WTC11 (cell line): ENCODE measurements at regions not wholly inside any gene's neighbourhood (a gene's known extent, or its start where the extent isn't known, plus 50 kb on each side); places are given as distances from the start of the nearest gene placed in this dataset.

ENCODE experiments used
- ATAC-seq: fragments of 200-7000 bp; cut with Tn5 transposase; 2 replicates; pipeline ENCODE4 v1.10.0; 2021; ENCODE audit warnings: mild to moderate bottlenecking, moderate library complexity
- CTCF ChIA-PET: fragments of 300-600 bp; sonication (Branson Sonifier 250); formaldehyde crosslinking; loops from one replicate; lab custom pipeline; 2021; ENCODE audit warnings: antibody characterized with exemption; lab: Charles Lee
- POLR2A ChIA-PET: fragments of 350-600 bp; sonication (Branson Sonifier 250); formaldehyde crosslinking; loops from one replicate; lab custom pipeline; 2021; ENCODE audit warnings: antibody characterized with exemption; lab: Charles Lee
- DNase-seq: peaks from one replicate; pipeline ENCODE4 v3.0.0; 2021; ENCODE audit warnings: low spot score
- H3K27ac Mint-ChIP-seq: 2 replicates; pipeline ENCODE4 v1.8.0; 2021; ENCODE audit warnings: mixed read lengths
- H3K27me3 Mint-ChIP-seq: 2 replicates; pipeline ENCODE4 v1.8.0; 2021; ENCODE audit warnings: low read depth, mild to moderate bottlenecking, moderate library complexity, mixed read lengths
- H3K36me3 Mint-ChIP-seq: 2 replicates; pipeline ENCODE4 v1.8.0; 2021; ENCODE audit warnings: mixed read lengths
- H3K4me1 Mint-ChIP-seq: 2 replicates; pipeline ENCODE4 v1.8.0; 2022; ENCODE audit warnings: mixed read lengths
- H3K4me3 Mint-ChIP-seq: 2 replicates; pipeline ENCODE4 v1.8.0; 2021; ENCODE audit warnings: mild to moderate bottlenecking, moderate library complexity, mixed read lengths
- H3K9me3 Mint-ChIP-seq: 2 replicates; pipeline ENCODE4 v1.8.0; 2021; ENCODE audit warnings: mixed read lengths
- CREB1 ChIP-seq: sonication (generic); formaldehyde crosslinking; IDR thresholded peaks from 2 replicates; pipeline ENCODE4 v1.8.0; 2023; ENCODE audit warnings: mild to moderate bottlenecking, missing genetic modification reagents
- CREM ChIP-seq: sonication (generic); formaldehyde crosslinking; IDR thresholded peaks from 2 replicates; pipeline ENCODE4 v1.8.1; 2022; ENCODE audit warnings: mild to moderate bottlenecking, missing genetic modification reagents, moderate library complexity
- FOXK1 ChIP-seq: sonication (generic); formaldehyde crosslinking; IDR thresholded peaks from 2 replicates; pipeline ENCODE4 v1.8.0; 2022; ENCODE audit warnings: mild to moderate bottlenecking, moderate library complexity, missing genetic modification reagents
- JUN ChIP-seq: sonication (generic); formaldehyde crosslinking; IDR thresholded peaks from 2 replicates; pipeline ENCODE4 v1.8.0; 2023; ENCODE audit warnings: mild to moderate bottlenecking, missing genetic modification reagents
- MXD4 ChIP-seq: fragments of 250-450 bp; sonication (Bioruptor Pico); IDR thresholded peaks from 2 replicates; pipeline ENCODE4 v1.8.0; 2021; ENCODE audit warnings: mild to moderate bottlenecking, moderate library complexity, borderline replicate concordance
- MYBL2 ChIP-seq: sonication (generic); formaldehyde crosslinking; IDR thresholded peaks from 2 replicates; pipeline ENCODE4 v1.8.1; 2023; ENCODE audit warnings: mild to moderate bottlenecking, moderate library complexity, missing genetic modification reagents
- NFE2L1 ChIP-seq: sonication (generic); formaldehyde crosslinking; IDR thresholded peaks from 2 replicates; pipeline ENCODE4 v1.8.1; 2023; ENCODE audit warnings: missing genetic modification reagents
- NR2C2 ChIP-seq: sonication (generic); formaldehyde crosslinking; IDR thresholded peaks from 2 replicates; pipeline ENCODE4 v1.8.0; 2022; ENCODE audit warnings: mild to moderate bottlenecking, missing genetic modification reagents
- OVOL2 ChIP-seq: fragments of 250-450 bp; sonication (Bioruptor Pico); IDR thresholded peaks from 2 replicates; pipeline ENCODE4 v1.9.0; 2021; ENCODE audit warnings: mild to moderate bottlenecking, borderline replicate concordance
- SOX15 ChIP-seq: fragments of 250-450 bp; sonication (Bioruptor Pico); IDR thresholded peaks from 2 replicates; pipeline ENCODE4 v1.9.0; 2021; ENCODE audit warnings: mild to moderate bottlenecking
- ZNF416 ChIP-seq: fragments of 250-450 bp; sonication (Bioruptor Pico); IDR thresholded peaks from 2 replicates; pipeline ENCODE4 v1.9.0; 2021; ENCODE audit warnings: mild to moderate bottlenecking, inconsistent platforms
- ZNF423 ChIP-seq: fragments of 250-450 bp; sonication (Bioruptor Pico); IDR thresholded peaks from 2 replicates; pipeline ENCODE4 v2.1.2; 2022; ENCODE audit warnings: mild to moderate bottlenecking, moderate library complexity
- TF ChIP-seq, protein P1 (sequence below): fragments of 250-450 bp; sonication (Bioruptor Pico); IDR thresholded peaks from 2 replicates; pipeline ENCODE4 v1.8.0; 2021; ENCODE audit warnings: mild to moderate bottlenecking
- TF ChIP-seq, protein P2 (sequence below): sonication (generic); formaldehyde crosslinking; IDR thresholded peaks from 2 replicates; pipeline ENCODE4 v1.8.1; 2022; ENCODE audit warnings: low read depth, missing genetic modification reagents, borderline replicate concordance
- TF ChIP-seq, protein P3 (sequence below): sonication (generic); formaldehyde crosslinking; IDR thresholded peaks from 2 replicates; pipeline ENCODE4 v1.8.1; 2022; ENCODE audit warnings: mild to moderate bottlenecking, moderate library complexity, missing genetic modification reagents
- TF ChIP-seq, protein P4 (sequence below): sonication (generic); formaldehyde crosslinking; IDR thresholded peaks from 2 replicates; pipeline ENCODE4 v1.8.0; 2022; ENCODE audit warnings: mild to moderate bottlenecking, missing genetic modification reagents
- TF ChIP-seq, protein P5 (sequence below): sonication (generic); formaldehyde crosslinking; IDR thresholded peaks from 2 replicates; pipeline ENCODE4 v1.8.0; 2022; ENCODE audit warnings: mild to moderate bottlenecking, missing genetic modification reagents
- TF ChIP-seq, protein P6 (sequence below): sonication (generic); formaldehyde crosslinking; IDR thresholded peaks from 2 replicates; pipeline ENCODE4 v1.8.1; 2022; ENCODE audit warnings: low read depth, mild to moderate bottlenecking, moderate library complexity, missing genetic modification reagents, borderline replicate concordance
- TF ChIP-seq, protein P7 (sequence below): fragments of 200-600 bp; IDR thresholded peaks from 2 replicates; pipeline ENCODE4 v1.8.0; 2022; ENCODE audit warnings: antibody characterized with exemption

DNA sequence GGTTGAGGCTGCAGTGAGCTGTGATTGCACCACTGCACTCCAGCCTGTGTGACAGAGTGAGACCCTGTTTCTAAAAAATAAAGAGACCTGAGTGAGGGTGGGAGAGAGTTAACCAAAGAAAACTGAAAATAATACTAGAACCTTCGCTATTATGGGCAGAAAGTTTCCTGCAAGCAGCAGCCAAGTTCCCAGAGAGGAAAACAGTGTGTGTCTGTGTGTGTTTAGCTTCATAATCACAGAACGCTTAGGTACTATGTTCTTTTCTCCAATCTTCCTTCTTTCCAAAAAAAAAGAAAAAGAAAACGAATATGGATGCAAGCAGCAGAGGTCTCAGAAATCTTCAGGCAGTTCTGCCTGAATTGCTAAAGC lies 170.0 kb downstream of the LY86 start (continued):
- TF ChIP-seq ZNF423 (CRISPR knock-in tag): no peak
- no peak for TF ChIP-seq NR2C2 (CRISPR knock-in tag)
- no peak for TF ChIP-seq OVOL2 (CRISPR knock-in tag)
- TF ChIP-seq, protein P1, sequence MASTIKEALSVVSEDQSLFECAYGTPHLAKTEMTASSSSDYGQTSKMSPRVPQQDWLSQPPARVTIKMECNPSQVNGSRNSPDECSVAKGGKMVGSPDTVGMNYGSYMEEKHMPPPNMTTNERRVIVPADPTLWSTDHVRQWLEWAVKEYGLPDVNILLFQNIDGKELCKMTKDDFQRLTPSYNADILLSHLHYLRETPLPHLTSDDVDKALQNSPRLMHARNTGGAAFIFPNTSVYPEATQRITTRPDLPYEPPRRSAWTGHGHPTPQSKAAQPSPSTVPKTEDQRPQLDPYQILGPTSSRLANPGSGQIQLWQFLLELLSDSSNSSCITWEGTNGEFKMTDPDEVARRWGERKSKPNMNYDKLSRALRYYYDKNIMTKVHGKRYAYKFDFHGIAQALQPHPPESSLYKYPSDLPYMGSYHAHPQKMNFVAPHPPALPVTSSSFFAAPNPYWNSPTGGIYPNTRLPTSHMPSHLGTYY: no peak
- TF ChIP-seq, protein P2, sequence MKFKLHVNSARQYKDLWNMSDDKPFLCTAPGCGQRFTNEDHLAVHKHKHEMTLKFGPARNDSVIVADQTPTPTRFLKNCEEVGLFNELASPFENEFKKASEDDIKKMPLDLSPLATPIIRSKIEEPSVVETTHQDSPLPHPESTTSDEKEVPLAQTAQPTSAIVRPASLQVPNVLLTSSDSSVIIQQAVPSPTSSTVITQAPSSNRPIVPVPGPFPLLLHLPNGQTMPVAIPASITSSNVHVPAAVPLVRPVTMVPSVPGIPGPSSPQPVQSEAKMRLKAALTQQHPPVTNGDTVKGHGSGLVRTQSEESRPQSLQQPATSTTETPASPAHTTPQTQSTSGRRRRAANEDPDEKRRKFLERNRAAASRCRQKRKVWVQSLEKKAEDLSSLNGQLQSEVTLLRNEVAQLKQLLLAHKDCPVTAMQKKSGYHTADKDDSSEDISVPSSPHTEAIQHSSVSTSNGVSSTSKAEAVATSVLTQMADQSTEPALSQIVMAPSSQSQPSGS (CRISPR knock-in tag): no peak
- TF ChIP-seq JUN: no peak
- TF ChIP-seq, protein P3, sequence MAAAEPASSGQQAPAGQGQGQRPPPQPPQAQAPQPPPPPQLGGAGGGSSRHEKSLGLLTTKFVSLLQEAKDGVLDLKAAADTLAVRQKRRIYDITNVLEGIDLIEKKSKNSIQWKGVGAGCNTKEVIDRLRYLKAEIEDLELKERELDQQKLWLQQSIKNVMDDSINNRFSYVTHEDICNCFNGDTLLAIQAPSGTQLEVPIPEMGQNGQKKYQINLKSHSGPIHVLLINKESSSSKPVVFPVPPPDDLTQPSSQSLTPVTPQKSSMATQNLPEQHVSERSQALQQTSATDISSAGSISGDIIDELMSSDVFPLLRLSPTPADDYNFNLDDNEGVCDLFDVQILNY (CRISPR knock-in tag): no peak
- TF ChIP-seq, protein P4, sequence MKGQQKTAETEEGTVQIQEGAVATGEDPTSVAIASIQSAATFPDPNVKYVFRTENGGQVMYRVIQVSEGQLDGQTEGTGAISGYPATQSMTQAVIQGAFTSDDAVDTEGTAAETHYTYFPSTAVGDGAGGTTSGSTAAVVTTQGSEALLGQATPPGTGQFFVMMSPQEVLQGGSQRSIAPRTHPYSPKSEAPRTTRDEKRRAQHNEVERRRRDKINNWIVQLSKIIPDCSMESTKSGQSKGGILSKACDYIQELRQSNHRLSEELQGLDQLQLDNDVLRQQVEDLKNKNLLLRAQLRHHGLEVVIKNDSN (CRISPR knock-in tag): no peak
- TF ChIP-seq CREB1 (CRISPR knock-in tag): no peak
- no peak for TF ChIP-seq SOX15 (CRISPR knock-in tag)
- no peak for TF ChIP-seq CREM
- no peak for TF ChIP-seq ZNF416
- TF ChIP-seq NFE2L1 (CRISPR knock-in tag): no peak
- no peak for TF ChIP-seq MXD4 (CRISPR knock-in tag)
- TF ChIP-seq, all 79 proteins: peak for 0

DNA sequence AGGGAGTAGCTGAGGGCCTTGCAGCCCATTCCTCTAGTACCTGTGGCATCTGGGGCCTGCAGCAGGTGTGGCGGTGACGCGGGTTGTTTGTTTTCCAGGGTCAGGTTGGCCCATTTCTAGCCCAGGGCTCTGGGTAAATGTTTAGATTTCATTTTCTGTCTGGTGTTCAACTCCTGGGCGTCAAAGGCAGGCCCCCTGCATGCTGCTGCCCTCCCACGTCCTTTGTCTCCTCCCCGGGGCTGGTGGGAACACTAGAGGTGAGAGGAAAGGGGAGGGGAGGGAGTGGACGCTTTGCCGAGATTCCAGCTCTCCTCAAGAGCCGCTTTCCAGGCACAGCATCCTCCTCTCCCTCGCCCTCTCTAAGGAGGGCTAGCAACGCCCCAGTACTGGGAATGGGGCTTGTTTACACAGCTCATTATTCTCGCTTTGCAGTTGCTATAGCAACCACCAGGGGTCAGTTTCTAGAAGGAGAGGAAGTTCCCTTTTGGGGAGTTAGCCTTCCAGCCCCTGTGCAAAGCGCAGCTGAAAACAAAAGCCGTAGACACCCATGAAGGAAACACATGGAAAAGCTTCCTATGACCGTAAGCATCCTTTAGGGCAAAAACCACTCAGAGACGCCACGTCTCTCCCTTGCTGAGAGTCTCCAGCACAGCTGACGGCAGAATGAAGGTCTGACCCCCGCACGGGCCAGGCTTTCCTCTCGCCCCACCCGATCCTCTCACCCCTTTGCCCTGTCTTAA lies 170.6 kb downstream of the LY86 start:
- Mint-ChIP-seq H3K4me3 (peak overlapping the region; percentile 57), H3K27ac (peak overlapping the region; percentile 95), H3K4me1 (peaks cover 21% of the 10 kb centered on the region), H3K9me3 (peaks cover 6% of the 10 kb centered on the region), H3K27me3 (no peaks in the 10 kb centered on the region)
- POLR2A ChIA-PET: interaction anchor here (0.9 to 1.5 kb wide), 6 partner anchors 9 to 294 kb away, joined by 3 to 5 read pairs (median 4); no protein-coding TSS in a partner anchor
- DNase-seq (peak; percentile 80), ATAC-seq (peak; percentile 97)
- CTCF ChIA-PET: interaction anchor here (0.5 to 1.9 kb wide), 48 partner anchors 9 to 502 kb away, joined by 3 to 22 read pairs (median 4); no protein-coding TSS in a partner anchor
- TF ChIP-seq MYBL2 (CRISPR knock-in tag) (no peak), FOXK1 (peak; percentile 62; the same call in 1 of the 2 replicates)
- TF ChIP-seq, protein P5, sequence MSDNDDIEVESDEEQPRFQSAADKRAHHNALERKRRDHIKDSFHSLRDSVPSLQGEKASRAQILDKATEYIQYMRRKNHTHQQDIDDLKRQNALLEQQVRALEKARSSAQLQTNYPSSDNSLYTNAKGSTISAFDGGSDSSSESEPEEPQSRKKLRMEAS: peak; percentile 31; the same call in 1 of the 2 replicates
- TF ChIP-seq, protein P6, sequence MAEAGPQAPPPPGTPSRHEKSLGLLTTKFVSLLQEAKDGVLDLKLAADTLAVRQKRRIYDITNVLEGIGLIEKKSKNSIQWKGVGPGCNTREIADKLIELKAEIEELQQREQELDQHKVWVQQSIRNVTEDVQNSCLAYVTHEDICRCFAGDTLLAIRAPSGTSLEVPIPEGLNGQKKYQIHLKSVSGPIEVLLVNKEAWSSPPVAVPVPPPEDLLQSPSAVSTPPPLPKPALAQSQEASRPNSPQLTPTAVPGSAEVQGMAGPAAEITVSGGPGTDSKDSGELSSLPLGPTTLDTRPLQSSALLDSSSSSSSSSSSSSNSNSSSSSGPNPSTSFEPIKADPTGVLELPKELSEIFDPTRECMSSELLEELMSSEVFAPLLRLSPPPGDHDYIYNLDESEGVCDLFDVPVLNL: no peak
- TF ChIP-seq, protein P7, sequence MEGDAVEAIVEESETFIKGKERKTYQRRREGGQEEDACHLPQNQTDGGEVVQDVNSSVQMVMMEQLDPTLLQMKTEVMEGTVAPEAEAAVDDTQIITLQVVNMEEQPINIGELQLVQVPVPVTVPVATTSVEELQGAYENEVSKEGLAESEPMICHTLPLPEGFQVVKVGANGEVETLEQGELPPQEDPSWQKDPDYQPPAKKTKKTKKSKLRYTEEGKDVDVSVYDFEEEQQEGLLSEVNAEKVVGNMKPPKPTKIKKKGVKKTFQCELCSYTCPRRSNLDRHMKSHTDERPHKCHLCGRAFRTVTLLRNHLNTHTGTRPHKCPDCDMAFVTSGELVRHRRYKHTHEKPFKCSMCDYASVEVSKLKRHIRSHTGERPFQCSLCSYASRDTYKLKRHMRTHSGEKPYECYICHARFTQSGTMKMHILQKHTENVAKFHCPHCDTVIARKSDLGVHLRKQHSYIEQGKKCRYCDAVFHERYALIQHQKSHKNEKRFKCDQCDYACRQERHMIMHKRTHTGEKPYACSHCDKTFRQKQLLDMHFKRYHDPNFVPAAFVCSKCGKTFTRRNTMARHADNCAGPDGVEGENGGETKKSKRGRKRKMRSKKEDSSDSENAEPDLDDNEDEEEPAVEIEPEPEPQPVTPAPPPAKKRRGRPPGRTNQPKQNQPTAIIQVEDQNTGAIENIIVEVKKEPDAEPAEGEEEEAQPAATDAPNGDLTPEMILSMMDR: peak; percentile 48
- TF ChIP-seq, all 79 proteins: peak for 3
- H3K36me3 Mint-ChIP-seq: no peaks in the 10 kb centered on the region
